ENCODE measurements at regions not wholly inside any gene's neighbourhood (a gene's known extent, or its start where the extent isn't known, plus 50 kb on each side); places are given as distances from the start of the nearest gene placed in this dataset.
"Not testable (repeated sequence)": the region's sequence is repeated elsewhere in the genome, so short reads cannot be mapped to it uniquely, and the experiment has no call there.

GRCh38 chr1:61581251-61581650 is 143.7 kb downstream of the TM2D1 start:
- DNase-seq (ENCODE audit: extremely low read depth, low read depth), result no peak

DNA sequence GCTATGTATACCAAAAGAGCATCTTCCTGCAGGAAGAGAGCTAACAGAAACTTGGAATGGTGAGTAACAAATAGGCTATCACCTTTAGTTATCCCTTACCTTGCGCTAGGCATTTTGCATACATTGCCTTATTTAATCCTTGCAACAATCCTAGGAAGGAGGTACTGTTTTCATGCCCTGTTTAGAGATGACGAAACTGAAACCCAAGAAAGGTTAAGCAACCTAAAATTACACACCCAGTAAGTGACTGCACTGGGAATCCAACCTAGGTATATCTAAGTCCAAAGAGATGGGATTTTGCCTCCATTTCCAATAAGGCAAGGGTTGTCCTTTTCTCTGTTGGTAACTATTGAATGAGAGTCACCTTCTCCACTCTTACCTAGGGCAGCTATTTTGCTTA is 144.5 kb downstream of the TM2D1 start:
- DNase-seq (ENCODE audit: extremely low read depth, low read depth), result no peak

DNA sequence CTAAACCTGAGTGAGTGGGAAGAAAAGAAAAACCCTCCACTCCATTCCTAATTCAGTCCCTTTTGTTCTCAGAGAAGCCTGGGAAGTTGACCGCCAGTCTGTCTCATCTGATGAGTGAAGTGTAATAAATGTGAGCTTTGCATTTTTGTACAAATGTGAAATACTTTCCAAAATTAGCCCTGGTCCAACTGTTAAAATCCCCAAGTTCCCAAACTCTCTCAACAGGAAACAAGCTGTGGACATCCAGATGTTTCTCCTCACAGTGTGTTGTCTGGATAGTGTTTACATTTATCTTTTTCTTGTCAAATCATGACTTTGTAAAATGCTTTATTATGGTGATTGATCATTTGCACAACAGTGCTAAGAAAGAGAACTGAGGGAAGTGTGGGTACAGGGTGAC is 145.1 kb downstream of the TM2D1 start:
- no peak for DNase-seq (ENCODE audit: extremely low read depth, low read depth)

- DNase-seq (ENCODE audit: extremely low read depth, low read depth), result no peak
Measured at GRCh38 chr1:61572046-61572445, 152.9 kb downstream of the TM2D1 start.

DNA sequence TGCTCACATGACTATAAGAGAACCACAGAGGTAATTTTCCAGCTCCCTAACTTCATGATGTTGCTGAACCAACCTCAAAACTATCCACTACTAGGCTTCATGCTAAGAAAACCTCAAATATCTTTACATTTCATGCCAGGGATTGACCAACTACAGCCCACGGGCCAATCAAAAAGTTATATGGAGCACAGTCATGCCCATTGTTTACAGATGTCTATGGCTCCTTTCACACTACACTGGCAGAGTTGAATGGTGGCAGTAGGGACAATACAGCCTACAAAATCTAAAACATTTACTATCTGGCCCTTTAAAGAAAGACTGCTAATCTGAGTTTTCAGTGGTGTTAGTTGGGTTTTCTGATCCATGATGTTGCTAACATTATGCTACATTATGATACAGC is 154.8 kb downstream of the TM2D1 start:
- DNase-seq (ENCODE audit: extremely low read depth, low read depth), result no peak

- no peak for DNase-seq (ENCODE audit: extremely low read depth, low read depth)
Measured at GRCh38 chr1:61569303-61569621, 155.7 kb downstream of the TM2D1 start.

GRCh38 chr1:61568460-61569302 is 156.3 kb downstream of the TM2D1 start:
- DNase-seq (ENCODE audit: extremely low read depth, low read depth), result no peak

GRCh38 chr1:61566177-61566576 is 158.8 kb downstream of the TM2D1 start:
- DNase-seq (ENCODE audit: extremely low read depth, low read depth), result no peak

DNA sequence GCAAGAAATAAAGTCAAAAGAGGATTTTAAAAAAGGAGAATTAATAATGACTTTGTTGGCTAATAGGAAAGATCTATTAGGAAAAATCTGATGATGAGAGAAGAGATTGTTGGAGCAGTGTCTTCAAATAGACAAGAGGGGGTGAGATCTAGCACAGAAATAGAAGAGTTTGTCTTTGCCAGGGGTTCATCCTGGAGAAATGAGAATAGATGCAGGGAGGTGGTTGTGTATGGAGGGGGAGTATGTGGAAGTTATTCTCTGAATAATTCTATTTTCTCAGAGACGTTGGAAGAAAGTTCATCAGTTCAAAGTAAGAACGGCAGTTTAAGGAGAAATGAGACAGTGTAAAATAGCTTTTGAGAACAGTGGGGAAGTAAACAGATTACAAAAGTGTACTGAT is 161.3 kb downstream of the TM2D1 start:
- DNase-seq (ENCODE audit: extremely low read depth, low read depth), result no peak

DNA sequence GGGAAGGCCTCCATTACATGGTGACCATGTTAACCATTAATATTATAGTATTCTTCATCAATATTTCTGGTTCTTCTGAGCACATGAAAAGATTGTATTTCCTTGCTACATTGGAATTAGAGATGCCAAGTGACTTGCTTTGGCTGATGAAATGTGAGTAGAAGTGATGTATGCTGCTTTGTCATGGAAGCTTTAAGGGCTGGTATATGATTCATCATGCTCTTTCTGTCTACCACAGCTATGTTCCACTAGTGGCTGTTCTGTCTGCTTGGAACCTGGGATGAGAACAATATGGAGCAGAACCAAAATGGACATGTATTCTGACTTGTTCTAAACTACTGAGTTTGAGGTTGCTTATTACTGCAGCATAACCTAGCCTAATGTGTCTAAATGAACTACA is 163.3 kb downstream of the TM2D1 start:
- DNase-seq (ENCODE audit: extremely low read depth, low read depth), result no peak

GRCh38 chr1:61560385-61560784 is 164.6 kb downstream of the TM2D1 start:
- no peak for DNase-seq (ENCODE audit: extremely low read depth, low read depth)

DNA sequence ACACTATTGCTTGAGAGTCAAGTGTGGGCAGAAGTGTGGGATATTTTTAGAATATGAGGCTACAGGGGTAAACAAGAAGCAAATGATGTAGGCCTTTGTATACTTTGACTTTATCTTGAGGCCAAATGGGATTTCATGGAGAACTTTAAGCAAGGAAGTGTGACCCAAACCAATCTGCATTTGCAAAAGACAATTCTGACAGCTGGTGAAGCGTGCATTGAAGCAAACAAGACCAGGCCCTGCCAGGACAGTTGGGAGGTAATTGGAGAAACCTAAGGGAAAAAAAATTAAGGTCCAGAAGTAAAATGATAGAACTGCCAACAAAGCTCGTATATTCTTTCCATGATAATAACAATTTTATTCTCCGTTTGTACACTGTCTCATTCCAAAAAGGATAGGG is 168.3 kb downstream of the TM2D1 start:
- no peak for DNase-seq (ENCODE audit: extremely low read depth, low read depth)

DNA sequence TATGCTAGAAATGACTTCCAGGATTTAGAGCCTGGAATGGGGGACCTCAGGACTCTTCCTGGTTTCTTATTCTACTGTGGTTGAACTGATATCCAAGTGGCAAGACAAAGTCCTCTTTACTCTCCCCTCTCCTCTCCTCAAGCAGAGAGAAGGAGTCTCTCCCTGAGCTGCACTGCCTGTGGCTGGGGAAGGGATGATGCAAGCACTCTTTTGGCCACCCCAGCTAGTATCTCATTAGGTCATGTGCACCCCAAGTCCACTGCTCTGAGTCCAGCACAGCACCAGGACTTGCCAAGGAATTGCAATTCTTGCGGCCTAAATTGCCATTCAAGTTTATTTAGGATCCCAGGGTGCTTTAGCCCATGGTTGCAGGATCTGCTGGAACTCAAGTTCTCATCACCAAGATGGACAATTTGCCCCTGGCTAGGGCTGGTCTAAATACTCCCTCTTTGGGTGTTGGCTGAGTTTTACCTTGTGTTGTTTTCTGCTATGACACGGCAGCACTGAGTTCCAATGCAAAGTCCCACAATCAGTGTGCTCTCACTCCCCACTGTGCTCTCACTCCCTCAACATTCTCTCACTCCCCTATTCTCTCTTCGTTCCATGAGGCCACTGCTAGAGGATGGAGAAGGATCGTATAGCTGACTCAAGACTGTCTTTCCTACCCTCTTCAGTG is 172.2 kb downstream of the TM2D1 start:
- no peak for DNase-seq (ENCODE audit: extremely low read depth, low read depth)

DNA sequence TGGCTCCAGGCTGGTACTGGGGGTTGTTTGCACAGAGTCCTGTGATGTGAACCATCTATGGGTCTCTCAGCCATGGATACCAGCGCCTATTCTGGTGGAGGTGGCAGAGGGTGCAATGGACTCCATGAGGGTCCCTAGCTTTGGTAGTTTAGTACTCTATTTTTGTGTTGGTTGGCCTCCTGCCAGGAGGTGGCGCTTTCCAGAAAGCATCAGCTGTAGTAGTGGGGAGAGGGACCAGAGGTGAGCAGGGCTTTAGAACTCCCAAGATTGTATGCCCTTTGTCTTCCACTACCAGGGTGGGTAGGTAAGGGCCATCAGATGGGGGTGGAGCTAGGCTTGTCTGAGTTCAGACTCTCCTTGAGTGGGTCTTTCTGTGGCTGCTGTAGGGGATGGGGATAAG is 177.6 kb downstream of the TM2D1 start:
- DNase-seq (ENCODE audit: extremely low read depth, low read depth), result not testable (repeated sequence)

GRCh38 chr1:61544870-61545269 is 180.1 kb downstream of the TM2D1 start:
- not testable (repeated sequence) for DNase-seq (ENCODE audit: extremely low read depth, low read depth)

DNA sequence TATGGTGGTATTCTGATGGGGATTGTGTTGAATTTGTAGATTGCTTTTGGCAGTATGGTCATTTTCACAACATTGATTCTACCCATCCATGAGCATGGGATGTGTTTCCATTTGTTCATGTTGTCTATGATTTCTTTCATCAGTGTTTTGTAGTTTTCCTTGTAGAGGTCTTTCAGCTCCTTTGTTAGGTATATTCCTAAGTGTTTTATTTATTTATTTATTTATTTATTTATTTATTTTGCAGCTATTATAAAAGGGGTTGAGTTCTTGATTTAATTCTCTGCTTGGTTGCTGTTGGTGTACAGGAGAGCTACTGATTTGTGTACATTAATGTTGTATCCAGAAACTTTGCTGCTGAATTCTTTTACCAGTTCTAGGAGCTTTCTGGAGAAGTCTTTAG is 181.4 kb downstream of the TM2D1 start:
- DNase-seq (ENCODE audit: extremely low read depth, low read depth), result not testable (repeated sequence)

GRCh38 chr1:61539720-61540462 is 185.1 kb downstream of the TM2D1 start:
- no peak for DNase-seq (ENCODE audit: extremely low read depth, low read depth)

- no peak for DNase-seq (ENCODE audit: extremely low read depth, low read depth)
Measured at GRCh38 chr1:61538228-61538627, 186.7 kb downstream of the TM2D1 start.

DNA sequence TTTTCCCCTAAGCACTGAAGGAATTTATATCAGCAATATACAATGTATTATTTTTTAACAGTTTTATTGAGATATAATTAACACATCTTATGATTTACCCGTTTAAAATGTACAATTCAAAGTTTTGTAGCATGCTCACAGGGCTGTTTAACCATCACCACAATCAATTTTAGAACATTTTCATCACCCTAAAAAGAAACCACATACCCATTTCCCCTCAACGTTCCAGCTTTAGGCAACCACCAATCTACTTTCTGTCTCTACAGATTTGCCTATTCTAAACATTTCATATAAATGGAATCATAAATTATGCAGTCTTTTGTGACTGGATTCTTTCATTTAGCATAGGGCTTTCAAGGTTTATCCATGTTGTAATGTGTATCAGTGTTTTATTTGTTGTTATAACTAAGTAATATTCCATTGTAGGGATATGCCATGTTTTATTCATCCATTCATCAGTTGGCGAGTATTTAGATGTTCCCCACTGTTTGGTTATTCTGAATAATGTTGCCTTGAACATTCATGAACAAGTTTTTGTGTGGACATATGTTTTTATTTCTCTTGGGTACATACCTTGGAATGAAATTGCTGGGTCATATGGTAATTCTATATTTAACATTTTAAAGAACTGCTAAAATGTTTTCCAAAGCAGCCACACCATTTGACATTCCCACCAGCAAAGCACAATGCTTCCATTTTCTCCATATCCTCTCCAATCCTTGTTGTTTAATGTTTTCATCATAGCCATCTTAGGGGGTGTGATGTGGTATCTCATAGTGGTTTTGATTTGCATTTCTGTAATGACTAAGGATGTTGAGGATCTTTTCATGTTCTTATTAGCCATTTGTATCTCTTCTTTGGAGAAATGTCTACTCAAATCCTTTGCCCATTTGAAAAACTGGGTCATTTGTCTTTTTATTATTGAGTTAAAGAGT is 188.5 kb downstream of the TM2D1 start:
- no peak for DNase-seq (ENCODE audit: extremely low read depth, low read depth)

- DNase-seq (ENCODE audit: extremely low read depth, low read depth), result no peak
Measured at GRCh38 chr1:61534847-61535246, 190.1 kb downstream of the TM2D1 start.

DNA sequence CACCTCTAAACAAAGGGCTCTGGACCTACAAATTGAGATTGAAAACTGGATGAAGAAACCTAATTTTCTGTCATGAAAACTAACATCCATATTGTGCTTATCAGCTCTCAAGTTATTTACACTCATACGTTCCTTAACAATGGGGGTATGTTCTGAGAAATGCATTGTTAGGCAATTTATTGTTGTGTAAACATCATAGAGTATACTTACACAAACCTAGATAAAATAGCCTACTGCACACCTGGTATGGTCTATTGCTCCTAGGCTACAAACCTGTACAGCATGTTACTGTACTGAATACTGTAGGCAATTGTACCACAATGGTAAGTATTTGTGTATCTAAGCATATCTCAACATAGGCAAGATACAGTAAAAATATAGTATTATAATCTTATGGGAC is 191.4 kb downstream of the TM2D1 start:
- no peak for DNase-seq (ENCODE audit: extremely low read depth, low read depth)
